GM23248 (cell line): ENCODE measurements at regions not wholly inside any gene's neighbourhood (a gene's known extent, or its start where the extent isn't known, plus 50 kb on each side); places are given as distances from the start of the nearest gene placed in this dataset. TPM values are rescaled to one million over a fixed set of nuclear protein-coding genes. Genes with fewer than 3 reads are reported as not detected.

Source experiments
- DNase-seq: peaks from one replicate; pipeline ENCODE4 v3.0.0-alpha.2; 2015
- H2AFZ ChIP-seq: fragments of 200-600 bp; sonication (generic); 2 replicates; pipeline ENCODE4 v1.6.1; 2016; ENCODE audit warnings: antibody characterized with exemption
- H3F3A ChIP-seq: fragments of 200-600 bp; sonication (generic); 2 replicates; pipeline ENCODE4 v1.6.1; 2016; ENCODE audit warnings: mild to moderate bottlenecking, antibody characterized with exemption, mixed run types; ENCODE audit not compliant: insufficient read depth
- H3K27ac ChIP-seq: fragments of 200-600 bp; sonication (generic); 2 replicates; pipeline ENCODE4 v1.5.1; 2016; ENCODE audit warnings: mild to moderate bottlenecking
- H3K27me3 ChIP-seq: fragments of 200-600 bp; sonication (generic); replicated peaks from 2 replicates; pipeline ENCODE4 v1.6.1; 2016; ENCODE audit warnings: mild to moderate bottlenecking; ENCODE audit not compliant: insufficient read depth
- H3K36me3 ChIP-seq: fragments of 200-600 bp; sonication (generic); 2 replicates; pipeline ENCODE4 v1.6.1; 2016; ENCODE audit warnings: low read depth, mild to moderate bottlenecking
- H3K4me1 ChIP-seq: fragments of 200-600 bp; sonication (generic); 2 replicates; pipeline ENCODE4 v1.6.1; 2016; ENCODE audit warnings: mild to moderate bottlenecking; ENCODE audit not compliant: insufficient read depth
- H3K4me2 ChIP-seq: fragments of 200-600 bp; sonication (generic); one replicate; pipeline ENCODE4 v1.6.1; 2016; ENCODE audit warnings: mild to moderate bottlenecking; ENCODE audit not compliant: unreplicated experiment
- H3K4me3 ChIP-seq: fragments of 200-600 bp; sonication (generic); 2 replicates; pipeline ENCODE4 v1.5.1; 2016; ENCODE audit warnings: mild to moderate bottlenecking
- H3K79me2 ChIP-seq: fragments of 200-600 bp; sonication (generic); 2 replicates; pipeline ENCODE4 v1.6.1; 2016; ENCODE audit warnings: mild to moderate bottlenecking; ENCODE audit not compliant: insufficient read depth
- H3K9ac ChIP-seq: fragments of 200-600 bp; sonication (generic); 2 replicates; pipeline ENCODE4 v1.6.1; 2016; ENCODE audit warnings: mild to moderate bottlenecking
- H3K9me2 ChIP-seq: fragments of 200-600 bp; sonication (generic); 2 replicates; pipeline ENCODE4 v1.6.1; 2016; ENCODE audit warnings: mixed run types, mild to moderate bottlenecking, moderate library complexity; ENCODE audit not compliant: insufficient read depth
- H3K9me3 ChIP-seq: fragments of 200-600 bp; sonication (generic); one replicate; pipeline ENCODE4 v1.6.1; 2017; ENCODE audit warnings: low read depth
- H4K20me1 ChIP-seq: fragments of 200-600 bp; sonication (generic); 2 replicates; pipeline ENCODE4 v1.6.0; 2016; ENCODE audit not compliant: insufficient read depth
- EZH2 ChIP-seq: fragments of 200-600 bp; sonication (generic); IDR thresholded peaks from 2 replicates; pipeline ENCODE4 v1.6.1; 2018; ENCODE audit warnings: antibody characterized with exemption, mild to moderate bottlenecking; ENCODE audit not compliant: insufficient read depth, poor library complexity, severe bottlenecking
- EZH2phosphoT487 ChIP-seq: fragments of 200-600 bp; sonication (generic); IDR thresholded peaks from 2 replicates; pipeline ENCODE4 v1.6.1; 2018; ENCODE audit warnings: antibody characterized with exemption, moderate library complexity, mild to moderate bottlenecking, low read depth; ENCODE audit not compliant: insufficient read depth
- WGBS, 2 experiments: methylation state at CpG; one replicate each; pipeline ENCODE4 v1.1.6; 2015 to 2017; ENCODE audit warnings: low lambda C conversion rate in 2 of 2, low coverage in 1 of 2; ENCODE audit errors: missing lambda C conversion rate in 2 of 2; 5-methylcytosine and 5-hydroxymethylcytosine counted together
- in situ Hi-C: fragments of 300-500 bp; cut with MboI; formaldehyde crosslinking; loops from 2 replicates; pipeline ENCODE4 v1.15.0; 2020
- small RNA-seq: library from RNA; depleted of rRNA; stranded (forward); fragments of <200 nt; gene quantifications from one replicate; pipeline ENCODE3, GENCODE V24; 2014; ENCODE audit warnings: low read depth, low replicate concordance

DNA sequence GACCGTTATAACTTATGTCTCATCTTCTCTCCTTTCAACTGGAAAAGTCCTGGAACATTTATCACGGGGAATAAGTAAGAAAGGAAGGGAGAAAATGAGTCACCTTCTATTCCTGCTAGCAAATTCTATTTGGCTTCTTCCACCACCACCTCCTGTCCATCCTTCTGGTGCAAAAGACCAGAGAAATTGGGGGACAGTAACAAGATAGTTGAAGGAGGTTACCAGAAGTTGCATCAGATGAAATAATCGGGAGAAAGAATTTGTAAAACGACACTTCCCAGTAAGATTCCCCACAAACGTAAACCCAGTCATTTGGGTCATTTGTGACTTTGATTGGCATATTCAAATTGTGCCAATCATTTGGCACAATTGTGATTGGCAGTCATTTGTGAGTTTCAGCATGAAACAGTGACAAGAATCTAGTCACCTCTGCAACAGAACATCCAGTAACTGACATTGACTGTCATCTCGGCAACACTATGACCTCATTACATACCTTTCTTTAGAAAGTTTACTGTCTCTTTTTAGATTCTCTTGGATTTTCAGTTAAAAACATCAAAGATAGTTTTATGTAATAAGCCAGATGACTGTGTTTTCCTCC lies 51.3 kb upstream of the PIK3CG start:
- no peaks in the 10 kb centered on the region for H3F3A ChIP-seq
- no peaks in the 10 kb centered on the region for H3K27me3 ChIP-seq
- 0 out of 2 replicates have a peak, but pooled peaks cover 4% of the 10 kb centered on the region for H3K4me1 ChIP-seq
- no peak overlapping the region for H3K4me2 ChIP-seq
- no peaks in the 10 kb centered on the region for H4K20me1 ChIP-seq
- H3K9ac ChIP-seq, result no peak overlapping the region
- no peaks in the 10 kb centered on the region for H3K79me2 ChIP-seq
- no peak overlapping the region for H3K27ac ChIP-seq
- H3K9me3 ChIP-seq, result no peaks in the 10 kb centered on the region
- peak; percentile 53 for DNase-seq
- WGBS, 2 experiments, result 71 to 79% methylated on average over 6 of the region's 6 CpGs
- H3K9me2 ChIP-seq, result no peaks in the 10 kb centered on the region
- H2AFZ ChIP-seq, result no peak overlapping the region
- TF ChIP-seq EZH2phosphoT487, result no peak
- no peak for TF ChIP-seq EZH2
- in situ Hi-C loops, result no loop called here
- H3K4me3 ChIP-seq, result no peak overlapping the region
- H3K36me3 ChIP-seq, result no peaks in the 10 kb centered on the region

DNA sequence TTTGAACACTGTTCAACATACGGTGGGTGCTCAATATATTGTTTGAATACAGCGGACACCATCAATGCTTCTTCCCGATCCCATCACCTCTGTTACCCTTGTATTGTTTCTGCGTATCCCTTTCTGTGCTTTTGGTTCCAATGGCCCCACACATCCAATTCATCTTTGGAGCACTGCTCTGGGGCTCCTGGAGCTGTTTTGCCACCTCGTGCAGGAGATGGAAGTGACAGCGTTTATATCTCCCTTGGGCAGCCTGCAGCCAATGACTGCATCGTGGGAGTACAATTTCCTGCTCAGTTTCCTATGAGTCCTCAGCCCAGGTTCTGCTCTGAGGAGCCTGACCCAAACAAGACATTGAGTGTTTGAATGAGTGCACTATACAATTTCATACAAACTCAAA lies 50.2 kb upstream of the PIK3CG start:
- Histone ChIP-seq H3K9ac (no peak overlapping the region), H3K9me2 (no peaks in the 10 kb centered on the region), H3K4me1 (0 out of 2 replicates have a peak, but pooled peaks cover 4% of the 10 kb centered on the region), H3K9me3 (no peaks in the 10 kb centered on the region), H3K4me3 (no peak overlapping the region), H3K27ac (no peak overlapping the region), H3K79me2 (no peaks in the 10 kb centered on the region), H2AFZ (no peak overlapping the region), H3K36me3 (no peaks in the 10 kb centered on the region), H3F3A (no peaks in the 10 kb centered on the region), H3K27me3 (no peaks in the 10 kb centered on the region), H3K4me2 (no peak overlapping the region), H4K20me1 (no peaks in the 10 kb centered on the region)
- 67 to 69% methylated on average over 7 of the region's 7 CpGs for WGBS, 2 experiments
- DNase-seq, result no peak
- TF ChIP-seq EZH2 (no peak), EZH2phosphoT487 (no peak)
- in situ Hi-C loops, result no loop called here

Small RNA genes lying in the stretch of these regions (small RNA-seq; reads per million reads assigned to genes)
- not detected for gene RNA5SP236
